ENCODE measurements at regions not wholly inside any gene's neighbourhood (a gene's known extent, or its start where the extent isn't known, plus 50 kb on each side); places are given as distances from the start of the nearest gene placed in this dataset.

DNA sequence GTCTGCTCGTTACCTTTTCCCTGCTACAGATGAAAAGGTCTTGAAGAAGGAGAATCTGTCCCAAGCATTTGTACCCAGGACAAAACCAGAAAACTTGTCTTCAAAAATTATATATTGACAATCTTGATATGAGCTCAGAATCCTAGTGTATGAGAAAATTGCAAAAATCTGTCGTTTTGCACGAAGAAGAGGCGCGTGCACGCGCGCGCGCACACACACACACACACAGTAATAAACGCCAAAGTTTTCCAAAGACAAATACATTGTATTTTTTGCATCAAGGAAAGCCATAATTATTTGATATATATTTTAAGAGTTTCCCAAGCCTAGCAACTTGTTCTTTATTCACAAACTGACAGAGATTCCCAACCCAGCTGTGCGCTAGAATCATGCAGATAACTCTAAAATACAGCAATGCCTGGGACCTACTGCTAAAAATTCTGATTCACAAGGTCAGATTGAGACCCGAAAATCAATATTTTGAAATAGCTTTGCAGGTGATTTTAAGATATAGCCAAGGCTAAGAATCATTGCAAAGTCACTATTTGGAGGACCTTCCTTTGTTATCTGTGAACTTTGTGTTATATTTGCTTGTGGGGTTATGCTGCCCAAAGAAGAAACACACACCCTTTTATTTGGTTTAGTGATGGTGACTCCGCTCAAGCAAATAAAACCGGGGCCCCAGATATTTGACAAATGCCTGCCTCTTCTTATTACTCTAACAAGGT is 1287.7 kb upstream of the CDH6 start:
- Histone ChIP-seq H3K9me3 (peaks cover 4% of the 10 kb centered on the region; the same call in 1 of the 2 replicates), H3K27me3 (no peaks in the 10 kb centered on the region), H3K36me3 (no peaks in the 10 kb centered on the region), H3K4me3 (no peak overlapping the region)
- no peak for DNase-seq

GRCh38 chr5:29902859-29903258 is 1290.6 kb upstream of the CDH6 start:
- H3K36me3 ChIP-seq = no peaks in the 10 kb centered on the region
- no peak overlapping the region for H3K4me3 ChIP-seq
- no peak for DNase-seq
- H3K27me3 ChIP-seq = no peaks in the 10 kb centered on the region
- no peaks in the 10 kb centered on the region for H3K9me3 ChIP-seq

DNA sequence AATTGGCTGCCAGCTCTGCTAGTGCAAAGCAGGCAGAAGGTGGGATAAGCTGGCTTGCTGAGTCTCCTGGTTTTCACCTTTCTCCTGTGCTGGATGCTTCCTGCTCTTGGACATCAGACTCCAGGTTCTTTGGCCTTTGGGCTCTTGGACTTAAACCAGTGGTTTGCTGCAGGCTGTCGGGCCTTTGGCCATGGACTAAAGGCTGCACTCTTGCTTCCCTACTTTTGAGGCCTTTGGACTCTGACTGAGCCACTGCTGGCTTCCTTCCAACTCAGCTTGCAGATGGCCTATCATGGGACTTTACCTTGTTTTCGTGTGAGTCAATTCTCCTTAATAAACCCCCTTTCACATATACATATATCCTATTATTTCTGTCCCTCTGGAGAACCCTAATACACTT is 1293.9 kb upstream of the CDH6 start:
- no peak overlapping the region for H3K4me3 ChIP-seq
- H3K27me3 ChIP-seq = no peaks in the 10 kb centered on the region
- H3K9me3 ChIP-seq = no peaks in the 10 kb centered on the region; the same call in 1 of the 2 replicates
- DNase-seq = no peak
- H3K36me3 ChIP-seq = no peaks in the 10 kb centered on the region

DNA sequence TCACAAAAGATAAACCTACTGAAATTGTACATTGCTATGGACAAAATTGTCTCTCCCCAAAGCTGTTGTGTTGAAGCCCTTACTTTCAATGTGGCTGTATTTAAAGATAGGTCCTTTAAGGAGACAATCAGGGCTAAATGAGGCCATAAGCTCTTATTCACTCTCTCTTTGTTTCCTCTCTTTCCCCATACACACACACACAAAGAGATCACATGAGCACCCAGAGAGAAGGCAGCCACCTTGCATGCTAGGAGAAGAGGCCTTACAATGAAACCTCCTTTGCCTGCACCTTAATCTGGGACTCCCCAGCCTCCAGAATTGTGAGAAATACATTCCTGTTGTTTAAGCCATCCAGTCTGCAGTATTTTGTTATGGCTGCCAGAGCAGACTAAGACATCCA is 1295.6 kb upstream of the CDH6 start:
- Histone ChIP-seq H3K27me3 (no peaks in the 10 kb centered on the region), H3K9me3 (no peaks in the 10 kb centered on the region; the same call in 1 of the 2 replicates), H3K4me3 (no peak overlapping the region), H3K36me3 (no peaks in the 10 kb centered on the region)
- DNase-seq = no peak

DNA sequence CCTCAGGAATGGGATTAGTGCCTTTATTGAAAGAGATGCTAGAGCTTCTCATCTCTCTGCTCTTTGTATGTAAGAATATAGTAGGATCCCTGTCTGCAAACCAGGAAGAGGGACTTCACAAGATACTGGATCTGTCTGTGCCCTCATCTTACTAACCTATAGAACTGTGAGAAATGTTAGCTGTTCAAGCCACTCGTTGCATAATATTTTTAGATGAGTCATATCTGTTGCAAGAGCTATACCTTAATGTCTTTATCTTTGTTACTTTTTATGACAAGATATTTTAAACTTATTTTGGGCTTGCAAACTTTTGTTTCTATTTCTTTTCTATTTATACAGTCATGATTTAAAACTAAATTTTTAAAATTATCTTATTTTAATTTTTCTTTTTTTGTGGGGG is 1296.8 kb upstream of the CDH6 start:
- H3K9me3 ChIP-seq = no peaks in the 10 kb centered on the region; the same call in 1 of the 2 replicates
- no peak for DNase-seq
- H3K27me3 ChIP-seq = no peaks in the 10 kb centered on the region
- no peaks in the 10 kb centered on the region for H3K36me3 ChIP-seq
- no peak overlapping the region for H3K4me3 ChIP-seq

GRCh38 chr5:29894668-29895067 is 1298.8 kb upstream of the CDH6 start:
- DNase-seq = no peak

DNA sequence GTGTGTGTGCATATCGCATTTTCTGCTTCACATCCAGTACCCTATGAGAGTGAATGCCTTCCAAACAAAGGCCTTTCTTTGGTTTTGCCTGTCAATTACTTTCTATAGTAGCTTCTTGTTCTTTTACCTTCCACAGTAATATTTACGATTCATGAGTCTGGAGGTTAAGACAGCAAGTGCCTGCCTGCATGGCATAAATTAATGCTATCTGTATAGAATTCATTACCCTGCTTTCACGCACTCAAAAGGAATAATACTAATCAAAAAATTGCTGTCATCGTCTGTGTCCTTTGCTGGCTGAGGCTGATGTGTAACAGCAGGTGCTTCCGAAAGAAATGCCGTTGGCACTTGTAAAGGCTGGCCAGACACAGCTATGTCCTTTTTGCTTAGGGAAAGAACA is 1304.4 kb upstream of the CDH6 start:
- H3K27me3 ChIP-seq = no peaks in the 10 kb centered on the region
- H3K36me3 ChIP-seq = no peaks in the 10 kb centered on the region
- H3K4me3 ChIP-seq = no peak overlapping the region
- H3K9me3 ChIP-seq = no peaks in the 10 kb centered on the region
- DNase-seq = no peak

More at GRCh38 chr5:29894668-29895067, 1298.8 kb upstream of the CDH6 start:
- Histone ChIP-seq H3K4me3 (no peak overlapping the region), H3K9me3 (no peaks in the 10 kb centered on the region; the same call in 1 of the 2 replicates), H3K36me3 (no peaks in the 10 kb centered on the region), H3K27me3 (no peaks in the 10 kb centered on the region)

- H3K9me3 ChIP-seq = no peaks in the 10 kb centered on the region; the same call in none of the 2 replicates
- no peak for DNase-seq
- no peak overlapping the region for H3K4me3 ChIP-seq
- no peaks in the 10 kb centered on the region for H3K27me3 ChIP-seq
- H3K36me3 ChIP-seq = no peaks in the 10 kb centered on the region
Measured at GRCh38 chr5:29885595-29885994, 1307.9 kb upstream of the CDH6 start.

- Histone ChIP-seq H3K4me3 (no peak overlapping the region), H3K27me3 (no peaks in the 10 kb centered on the region), H3K9me3 (no peaks in the 10 kb centered on the region; the same call in none of the 2 replicates), H3K36me3 (no peaks in the 10 kb centered on the region)
- no peak for DNase-seq
Measured at GRCh38 chr5:29882036-29882435, 1311.5 kb upstream of the CDH6 start.

- Histone ChIP-seq H3K4me3 (no peak overlapping the region), H3K9me3 (no peaks in the 10 kb centered on the region; the same call in none of the 2 replicates), H3K27me3 (no peaks in the 10 kb centered on the region), H3K36me3 (no peaks in the 10 kb centered on the region)
- DNase-seq = no peak
Measured at GRCh38 chr5:29879401-29879800, 1314.1 kb upstream of the CDH6 start.

- no peaks in the 10 kb centered on the region for H3K36me3 ChIP-seq
- no peak overlapping the region for H3K4me3 ChIP-seq
- no peak for DNase-seq
- H3K27me3 ChIP-seq = no peaks in the 10 kb centered on the region
- no peaks in the 10 kb centered on the region; the same call in none of the 2 replicates for H3K9me3 ChIP-seq
Measured at GRCh38 chr5:29878599-29878998, 1314.9 kb upstream of the CDH6 start.

GRCh38 chr5:29867155-29867554 is 1326.3 kb upstream of the CDH6 start:
- Histone ChIP-seq H3K9me3 (no peaks in the 10 kb centered on the region), H3K4me3 (no peak overlapping the region), H3K36me3 (no peaks in the 10 kb centered on the region), H3K27me3 (no peaks in the 10 kb centered on the region)
- no peak for DNase-seq

- no peaks in the 10 kb centered on the region for H3K36me3 ChIP-seq
- DNase-seq = no peak
Measured at GRCh38 chr5:29853711-29854220, 1339.7 kb upstream of the CDH6 start.

GRCh38 chr5:29852329-29852728 is 1341.2 kb upstream of the CDH6 start:
- H3K9me3 ChIP-seq = no peaks in the 10 kb centered on the region; the same call in 1 of the 2 replicates

More at GRCh38 chr5:29853711-29854220, 1339.7 kb upstream of the CDH6 start:
- Histone ChIP-seq H3K4me3 (no peak overlapping the region), H3K27me3 (no peaks in the 10 kb centered on the region), H3K9me3 (no peaks in the 10 kb centered on the region; the same call in 1 of the 2 replicates)

GRCh38 chr5:29845206-29845605 is 1348.3 kb upstream of the CDH6 start:
- Histone ChIP-seq H3K9me3 (no peaks in the 10 kb centered on the region), H3K36me3 (no peaks in the 10 kb centered on the region), H3K4me3 (no peak overlapping the region), H3K27me3 (no peaks in the 10 kb centered on the region)
- no peak for DNase-seq

More at GRCh38 chr5:29852329-29852728, 1341.2 kb upstream of the CDH6 start:
- Histone ChIP-seq H3K27me3 (no peaks in the 10 kb centered on the region), H3K36me3 (no peaks in the 10 kb centered on the region), H3K4me3 (no peak overlapping the region)
- no peak for DNase-seq

DNA sequence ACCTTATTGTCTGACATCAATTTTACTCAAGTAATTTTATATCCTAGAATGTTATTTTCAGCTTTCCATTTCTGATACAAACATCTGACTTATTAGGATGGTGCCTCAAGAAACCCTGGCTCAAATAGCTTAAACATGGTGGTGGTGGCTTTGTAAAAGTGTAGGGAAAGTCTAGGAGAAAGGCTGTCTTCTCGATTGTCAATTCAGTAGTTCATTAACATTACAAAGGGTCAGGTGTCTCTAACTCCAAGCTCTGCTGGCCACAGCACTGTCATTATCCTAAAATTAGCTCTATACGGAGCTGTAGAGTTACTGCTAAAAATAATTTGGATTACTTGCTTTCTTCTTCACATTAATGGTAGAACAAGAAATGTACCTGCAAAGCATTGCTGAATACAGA is 1360.1 kb upstream of the CDH6 start:
- no peaks in the 10 kb centered on the region for H3K27me3 ChIP-seq
- H3K4me3 ChIP-seq = no peak overlapping the region
- DNase-seq = no peak
- H3K9me3 ChIP-seq = peaks cover 8% of the 10 kb centered on the region; the same call in 1 of the 2 replicates
- no peaks in the 10 kb centered on the region for H3K36me3 ChIP-seq

- Histone ChIP-seq H3K9me3 (no peaks in the 10 kb centered on the region), H3K36me3 (no peaks in the 10 kb centered on the region), H3K27me3 (no peaks in the 10 kb centered on the region), H3K4me3 (peak overlapping the region; percentile 20)
- DNase-seq = no peak
Measured at GRCh38 chr5:29822521-29822920, 1371.0 kb upstream of the CDH6 start.

Measured in MG63 (cell line).